HepG2 (cell line): ENCODE measurements at regions not wholly inside any gene's neighbourhood (a gene's known extent, or its start where the extent isn't known, plus 50 kb on each side); places are given as distances from the start of the nearest gene placed in this dataset.

Experiments
- ATAC-seq: fragments of 200-7000 bp; cut with Tn5 transposase; 3 replicates; pipeline ENCODE4 v1.9.1; 2020; ENCODE audit warnings: mild to moderate bottlenecking, moderate library complexity
- BruUV-seq: library from RNA; stranded (reverse); fragments of 400-500 nt; replicated peaks from 2 replicates; lab custom pipeline; 2021; lab: Mats Ljungman, UMichigan
- CTCF ChIA-PET: fragments of 300-600 bp; formaldehyde crosslinking; extraction: SDS; loops from one replicate; lab custom pipeline; 2021; ENCODE audit warnings: low total read pairs, inconsistent platforms, low intra/inter-chr PET ratio; lab: Yijun Ruan, JAX
- POLR2A ChIA-PET: fragments of 350-600 bp; sonication (Branson Sonifier 250); formaldehyde crosslinking; loops from one replicate; lab custom pipeline; 2020; ENCODE audit warnings: antibody characterized with exemption, inconsistent platforms; lab: Yijun Ruan, JAX
- DNase-seq: peaks from one replicate; pipeline ENCODE4 v3.0.0-alpha.2; 2015; ENCODE audit warnings: low spot score
- FAIRE-seq: peaks from 3 replicates; lab custom pipeline; 2011; peaks lifted over from hg19 to GRCh38; lab: Jason Lieb, UNC
- H2AFZ ChIP-seq: one replicate; pipeline ENCODE4 v1.6.1; 2011; ENCODE audit warnings: low read length, inconsistent platforms
- H3K27ac ChIP-seq: fragments of 300-600 bp; 3 replicates; pipeline ENCODE4 v1.8.0; 2011; ENCODE audit warnings: mixed run types, mild to moderate bottlenecking, mixed read lengths, low read length, inconsistent platforms; ENCODE audit not compliant: insufficient read depth; ENCODE audit errors: extremely low read length
- H3K27me3 ChIP-seq, 2 experiments: fragments of 200-600 bp in 1 of 2; 2 replicates in 1 of 2; 3 replicates in 1 of 2; pipeline versions ENCODE4 v1.6.0 to v1.8.0; 2011; ENCODE audit warnings: low read length in 2 of 2, mild to moderate bottlenecking in 2 of 2, moderate library complexity in 2 of 2, inconsistent platforms in 1 of 2; ENCODE audit not compliant: insufficient read depth in 2 of 2, control insufficient read depth in 1 of 2
- H3K36me3 ChIP-seq, 2 experiments: fragments of 200-600 bp in 1 of 2; replicated peaks in 1 of 2; 2 replicates in 1 of 2; 3 replicates in 1 of 2; pipeline versions ENCODE4 v1.5.1 to v1.8.0; 2011; ENCODE audit warnings: low read length in 2 of 2, inconsistent platforms in 1 of 2; ENCODE audit not compliant: insufficient read depth in 2 of 2, control insufficient read depth in 1 of 2
- H3K4me1 ChIP-seq: 2 replicates; pipeline ENCODE4 v1.5.1; 2012; ENCODE audit warnings: low read length, inconsistent platforms; ENCODE audit not compliant: insufficient read depth
- H3K4me2 ChIP-seq: 2 replicates; pipeline ENCODE4 v1.6.0; 2011; ENCODE audit warnings: low read depth, low read length, inconsistent platforms
- H3K4me3 ChIP-seq, 3 experiments: fragments of 200-600 bp in 1 of 3; sonication (generic), shearing (Covaris generic) in 1 of 3; replicated peaks in 1 of 3; 2 replicates each; pipeline ENCODE4 v1.5.1; 2011 to 2016; ENCODE audit warnings: low read length in 3 of 3, inconsistent platforms in 2 of 3, low read depth in 2 of 3, mild to moderate bottlenecking in 2 of 3, control low read depth in 1 of 3, mixed read lengths in 1 of 3; ENCODE audit not compliant: insufficient read depth in 1 of 3
- H3K79me2 ChIP-seq: one replicate; pipeline ENCODE4 v1.6.1; 2011; ENCODE audit warnings: low read length, inconsistent platforms; ENCODE audit not compliant: insufficient read depth
- H3K9ac ChIP-seq: 2 replicates; pipeline ENCODE4 v1.6.0; 2011; ENCODE audit warnings: mild to moderate bottlenecking, low read depth, low read length, inconsistent platforms; ENCODE audit not compliant: insufficient read depth
- H3K9me3 ChIP-seq: 2 replicates; pipeline ENCODE4 v1.5.1; 2012; ENCODE audit warnings: mild to moderate bottlenecking, low read length
- H4K20me1 ChIP-seq: 2 replicates; pipeline ENCODE4 v1.6.0; 2011; ENCODE audit warnings: inconsistent platforms, mild to moderate bottlenecking, low read length, moderate library complexity; ENCODE audit not compliant: insufficient read depth
- BRF2 ChIP-seq: sonication (generic); formaldehyde crosslinking; IDR thresholded peaks from 2 replicates; pipeline ENCODE4 v1.8.1; 2022; ENCODE audit warnings: mild to moderate bottlenecking, missing genetic modification reagents
- HNRNPK ChIP-seq: fragments of 200-400 bp; formaldehyde crosslinking; IDR thresholded peaks from 2 replicates; pipeline ENCODE4 v1.6.1; 2018; ENCODE audit warnings: low read length, low read depth, moderate library complexity, mild to moderate bottlenecking; ENCODE audit not compliant: poor library complexity, severe bottlenecking
- KDM5A ChIP-seq: fragments of 200-600 bp; sonication (generic); IDR thresholded peaks from 2 replicates; pipeline ENCODE4 v1.7.0; 2018; ENCODE audit warnings: antibody characterized with exemption, mild to moderate bottlenecking, low read length, borderline replicate concordance
- MED1 ChIP-seq: sonication (generic); formaldehyde crosslinking; IDR thresholded peaks from 2 replicates; pipeline ENCODE4 v1.4.0; 2020; ENCODE audit warnings: missing genetic modification reagents
- MIER3 ChIP-seq: IDR thresholded peaks from 2 replicates; pipeline ENCODE4 v1.6.1; 2016; ENCODE audit warnings: missing compliant biosample characterization, borderline replicate concordance
- SMARCE1 ChIP-seq: fragments of 450-650 bp; IDR thresholded peaks from 2 replicates; pipeline ENCODE4 v1.6.1; 2017; ENCODE audit warnings: borderline replicate concordance
- TBX3 ChIP-seq: fragments of 450-650 bp; IDR thresholded peaks from 2 replicates; pipeline ENCODE4 v1.6.1; 2017; ENCODE audit warnings: antibody characterized with exemption, mild to moderate bottlenecking, inconsistent platforms, borderline replicate concordance
- ZHX2 ChIP-seq, 2 experiments: sonication (generic) in 1 of 2; formaldehyde crosslinking in 1 of 2; IDR thresholded peaks; 2 replicates each; pipeline versions ENCODE4 v1.6.1 to v1.9.0; 2014 to 2022; ENCODE audit warnings: antibody characterized with exemption in 1 of 2, borderline replicate concordance in 1 of 2, inconsistent platforms in 1 of 2, low read depth in 1 of 2, missing genetic modification reagents in 1 of 2
- ZNF782 ChIP-seq: sonication (generic); formaldehyde crosslinking; IDR thresholded peaks from 2 replicates; pipeline ENCODE4 v1.4.0; 2020; ENCODE audit warnings: missing genetic modification reagents, mild to moderate bottlenecking, borderline replicate concordance
- WGBS: methylation state at CpG from one replicate; pipeline ENCODE4 v1.1.6; 2017; ENCODE audit warnings: low lambda C conversion rate; 5-methylcytosine and 5-hydroxymethylcytosine counted together
- in situ Hi-C: cut with HindIII; loops from 2 replicates; pipeline ENCODE4 v1.10.0; 2017; ENCODE audit warnings: low pct_unique_long_range_greater_than_20kb; ENCODE audit not compliant: extremely low pct_ligation_motif_present
- intact Hi-C: fragments of 100-400 bp; cut with micrococcal nuclease; formaldehyde crosslinking; loops from one replicate; pipeline ENCODE4 v1.10.0; 2022; ENCODE audit not compliant: unreplicated experiment

GRCh38 chr20:9918348-9918747 is 79.5 kb upstream of the PAK5 start:
- ChIA-PET POLR2A (no interaction called here), CTCF (no interaction called here)
- Histone ChIP-seq H3K27ac (no peak overlapping the region), H3K9ac (no peak overlapping the region), H3K36me3 (no peaks in the 10 kb centered on the region), H3K27me3 (peaks cover 0 to 4% of the 10 kb centered on the region in 2 experiments; a peak in 1 of 5 replicates), H3K4me3 (no peak overlapping the region), H3K79me2 (no peaks in the 10 kb centered on the region), H2AFZ (no peak overlapping the region), H3K4me1 (no peaks in the 10 kb centered on the region), H3K4me2 (no peak overlapping the region), H3K9me3 (no peaks in the 10 kb centered on the region), H4K20me1 (no peaks in the 10 kb centered on the region)
- no peak for ATAC-seq
- intact Hi-C loops (no loop called here), in situ Hi-C loops (loop anchor here (10.0 kb wide), 1 partner anchor 504 kb away; no protein-coding TSS in a partner anchor)
- FAIRE-seq: peak; percentile 26
- no peak for DNase-seq
- WGBS: 9% methylated on average over 5 of the region's 5 CpGs
- BruUV-seq: no TSS peak
- TF ChIP-seq MED1 (CRISPR knock-in tag) (no peak), ZHX2 (IDR thresholded peaks at IDR 0.05; ENCODE audit: low read depth) (no peak), ZHX2 (CRISPR knock-in tag; IDR thresholded peaks at IDR 0.05; ENCODE audit: borderline replicate concordance) (no peak), BRF2 (CRISPR knock-in tag) (no peak), TBX3 (no peak), KDM5A (no peak), HNRNPK (no peak), SMARCE1 (no peak), MIER3 (CRISPR knock-in tag) (no peak), ZNF782 (CRISPR knock-in tag) (no peak)
